ENCODE measurements at regions not wholly inside any gene's neighbourhood (a gene's known extent, or its start where the extent isn't known, plus 50 kb on each side); places are given as distances from the start of the nearest gene placed in this dataset.
A peak's percentile ranks its signal among the peaks of the same experiment; 100 is the strongest.
"Not testable (repeated sequence)": the region's sequence is repeated elsewhere in the genome, so short reads cannot be mapped to it uniquely, and the experiment has no call there.

GRCh38 chr13:22883262-22883840 is 297.4 kb upstream of the SGCG start:
- H4K8ac ChIP-seq (ENCODE audit: low read depth, low read length) = no peak overlapping the region
- no peak overlapping the region for H4K5ac ChIP-seq (ENCODE audit: low read length)
- peak overlapping the region; percentile 61 for H3K18ac ChIP-seq (ENCODE audit: low read length)
- H3K27me3 ChIP-seq (ENCODE audit: insufficient read depth, low read length, poor library complexity) = no peaks in the 10 kb centered on the region
- WGBS (ENCODE audit: extremely low coverage, insufficient coverage, low lambda C conversion rate) = no CpG with 5 or more reads among the region's 7 CpGs
- DNase-seq = no peak
- no peak overlapping the region for H3K4me2 ChIP-seq (ENCODE audit: low read length)
- H3K27ac ChIP-seq (ENCODE audit: low read depth, low read length) = peak overlapping the region; percentile 51
- H3K36me3 ChIP-seq (ENCODE audit: control insufficient read depth, insufficient read depth, low read length) = peaks cover 2% of the 10 kb centered on the region
- no peaks in the 10 kb centered on the region for H3K4me1 ChIP-seq (ENCODE audit: control insufficient read depth, low read depth, low read length)
- H2BK120ac ChIP-seq (ENCODE audit: low read depth, low read length) = peak overlapping the region; percentile 78
- H3K9ac ChIP-seq (ENCODE audit: low read length) = no peak overlapping the region
- peak overlapping the region; percentile 86 for H3K4ac ChIP-seq (ENCODE audit: low read depth, low read length)
- H2AK5ac ChIP-seq (ENCODE audit: low read length) = no peak overlapping the region
- no peaks in the 10 kb centered on the region for H3K79me1 ChIP-seq (ENCODE audit: low read length)
- peak overlapping the region; percentile 70 for H3K56ac ChIP-seq (ENCODE audit: low read length)
- H3K79me2 ChIP-seq (ENCODE audit: control insufficient read depth, insufficient read depth, low read length) = no peaks in the 10 kb centered on the region
- H3K4me3 ChIP-seq (ENCODE audit: low read length) = no peak overlapping the region
- no peak overlapping the region for H3K23ac ChIP-seq (ENCODE audit: low read length)
- peak overlapping the region; percentile 89 for H2BK5ac ChIP-seq (ENCODE audit: low read length)
- H2BK15ac ChIP-seq (replicated peaks; ENCODE audit: low read depth) = no peak overlapping the region

GRCh38 chr13:22883956-22884355 is 296.8 kb upstream of the SGCG start:
- Histone ChIP-seq H3K36me3 (ENCODE audit: control insufficient read depth, insufficient read depth, low read length) (peaks cover 2% of the 10 kb centered on the region), H2BK5ac (ENCODE audit: low read length) (peak overlapping the region; percentile 87), H3K27ac (ENCODE audit: low read depth, low read length) (peak overlapping the region; percentile 31), H3K9ac (ENCODE audit: low read length) (no peak overlapping the region), H3K79me1 (ENCODE audit: low read length) (no peaks in the 10 kb centered on the region), H3K18ac (ENCODE audit: low read length) (no peak overlapping the region), H2AK5ac (ENCODE audit: low read length) (peak overlapping the region; percentile 45), H3K4ac (ENCODE audit: low read depth, low read length) (peak overlapping the region; percentile 95), H4K8ac (ENCODE audit: low read depth, low read length) (no peak overlapping the region), H3K4me2 (ENCODE audit: low read length) (no peak overlapping the region), H4K5ac (ENCODE audit: low read length) (no peak overlapping the region), H3K56ac (ENCODE audit: low read length) (peak overlapping the region; percentile 56), H3K4me1 (ENCODE audit: control insufficient read depth, low read depth, low read length) (no peaks in the 10 kb centered on the region), H3K27me3 (ENCODE audit: insufficient read depth, low read length, poor library complexity) (no peaks in the 10 kb centered on the region), H3K79me2 (ENCODE audit: control insufficient read depth, insufficient read depth, low read length) (no peaks in the 10 kb centered on the region), H2BK15ac (replicated peaks; ENCODE audit: low read depth) (no peak overlapping the region), H2BK120ac (ENCODE audit: low read depth, low read length) (no peak overlapping the region), H3K23ac (ENCODE audit: low read length) (no peak overlapping the region), H3K4me3 (ENCODE audit: low read length) (no peak overlapping the region)
- DNase-seq = no peak
- WGBS (ENCODE audit: extremely low coverage, insufficient coverage, low lambda C conversion rate) = no CpG with 5 or more reads among the region's 17 CpGs

DNA sequence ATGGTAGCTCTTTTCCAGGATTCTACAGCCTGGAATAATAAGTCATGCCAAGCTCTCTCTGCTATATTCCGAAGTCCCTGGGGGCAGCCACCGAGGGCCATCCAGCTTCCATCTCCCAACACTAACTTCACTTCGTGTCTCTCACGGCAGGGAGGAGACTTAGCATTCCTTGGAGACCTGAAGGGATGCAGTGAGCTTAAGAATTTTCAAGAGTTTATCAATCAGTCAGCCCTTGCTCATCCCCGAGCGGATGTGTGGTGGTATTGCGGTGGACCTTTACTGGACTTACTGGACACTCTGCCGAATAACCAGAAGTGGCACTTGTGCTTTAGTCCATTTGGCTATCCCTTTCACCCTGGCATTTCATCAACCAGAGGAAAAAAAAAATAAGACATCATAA is 294.7 kb upstream of the SGCG start:
- DNase-seq; H3K79me2 ChIP-seq (ENCODE audit: control insufficient read depth, insufficient read depth, low read length); H3K36me3 ChIP-seq (ENCODE audit: control insufficient read depth, insufficient read depth, low read length); H3K9ac ChIP-seq (ENCODE audit: low read length); H2BK120ac ChIP-seq (ENCODE audit: low read depth, low read length); H3K4me3 ChIP-seq (ENCODE audit: low read length); H3K18ac ChIP-seq (ENCODE audit: low read length); H3K27me3 ChIP-seq (ENCODE audit: insufficient read depth, low read length, poor library complexity); H3K23ac ChIP-seq (ENCODE audit: low read length); H4K8ac ChIP-seq (ENCODE audit: low read depth, low read length); H3K27ac ChIP-seq (ENCODE audit: low read depth, low read length); H3K79me1 ChIP-seq (ENCODE audit: low read length); H3K4me2 ChIP-seq (ENCODE audit: low read length); H2BK5ac ChIP-seq (ENCODE audit: low read length); H2BK15ac ChIP-seq (replicated peaks; ENCODE audit: low read depth); H2AK5ac ChIP-seq (ENCODE audit: low read length); H3K4ac ChIP-seq (ENCODE audit: low read depth, low read length); H4K5ac ChIP-seq (ENCODE audit: low read length); H3K4me1 ChIP-seq (ENCODE audit: control insufficient read depth, low read depth, low read length); H3K56ac ChIP-seq (ENCODE audit: low read length): not testable (repeated sequence)
- no CpG with 5 or more reads among the region's 8 CpGs for WGBS (ENCODE audit: extremely low coverage, insufficient coverage, low lambda C conversion rate)

DNA sequence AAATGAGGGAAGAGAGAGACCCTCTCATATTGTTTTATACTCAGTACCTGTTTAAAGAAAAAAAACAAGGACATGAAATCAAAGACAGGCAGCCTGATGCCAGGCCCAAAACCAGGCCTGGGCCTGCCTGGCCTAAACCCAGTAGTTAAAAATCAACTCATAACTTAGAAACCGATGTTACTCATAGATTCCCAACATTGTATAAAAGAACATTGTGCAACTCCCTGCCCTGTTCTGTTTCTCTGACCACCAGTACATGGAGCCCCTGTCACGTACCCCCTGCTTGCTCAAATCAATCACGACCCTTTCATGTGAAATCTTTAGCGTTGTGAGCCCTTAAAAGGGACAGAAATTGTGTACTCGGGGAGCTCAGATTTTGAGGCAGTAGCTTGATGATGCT is 291.4 kb upstream of the SGCG start:
- H4K5ac ChIP-seq (ENCODE audit: low read length); H3K79me2 ChIP-seq (ENCODE audit: control insufficient read depth, insufficient read depth, low read length); H3K4me2 ChIP-seq (ENCODE audit: low read length); H4K8ac ChIP-seq (ENCODE audit: low read depth, low read length); H2AK5ac ChIP-seq (ENCODE audit: low read length); H2BK15ac ChIP-seq (replicated peaks; ENCODE audit: low read depth); H2BK120ac ChIP-seq (ENCODE audit: low read depth, low read length); H3K56ac ChIP-seq (ENCODE audit: low read length); H3K4me1 ChIP-seq (ENCODE audit: control insufficient read depth, low read depth, low read length); H3K79me1 ChIP-seq (ENCODE audit: low read length); H3K23ac ChIP-seq (ENCODE audit: low read length); H2BK5ac ChIP-seq (ENCODE audit: low read length); H3K9ac ChIP-seq (ENCODE audit: low read length); H3K18ac ChIP-seq (ENCODE audit: low read length); H3K4me3 ChIP-seq (ENCODE audit: low read length); H3K36me3 ChIP-seq (ENCODE audit: control insufficient read depth, insufficient read depth, low read length); H3K27me3 ChIP-seq (ENCODE audit: insufficient read depth, low read length, poor library complexity); DNase-seq; H3K27ac ChIP-seq (ENCODE audit: low read depth, low read length): not testable (repeated sequence)
- WGBS (ENCODE audit: extremely low coverage, insufficient coverage, low lambda C conversion rate) = no CpG with 5 or more reads among the region's 5 CpGs
- H3K4ac ChIP-seq (ENCODE audit: low read depth, low read length) = peak overlapping the region; percentile 31

GRCh38 chr13:22893204-22893603 is 287.6 kb upstream of the SGCG start:
- Histone ChIP-seq H4K5ac (ENCODE audit: low read length) (no peak overlapping the region), H2AK5ac (ENCODE audit: low read length) (peak overlapping the region; percentile 51), H2BK15ac (replicated peaks; ENCODE audit: low read depth) (no peak overlapping the region), H3K4me3 (ENCODE audit: low read length) (no peak overlapping the region), H3K4me2 (ENCODE audit: low read length) (no peak overlapping the region), H3K79me1 (ENCODE audit: low read length) (no peaks in the 10 kb centered on the region), H3K79me2 (ENCODE audit: control insufficient read depth, insufficient read depth, low read length) (no peaks in the 10 kb centered on the region), H3K23ac (ENCODE audit: low read length) (no peak overlapping the region), H3K18ac (ENCODE audit: low read length) (peak overlapping the region; percentile 15), H3K27me3 (ENCODE audit: insufficient read depth, low read length, poor library complexity) (no peaks in the 10 kb centered on the region), H2BK120ac (ENCODE audit: low read depth, low read length) (peak overlapping the region; percentile 95), H4K8ac (ENCODE audit: low read depth, low read length) (no peak overlapping the region), H3K36me3 (ENCODE audit: control insufficient read depth, insufficient read depth, low read length) (no peaks in the 10 kb centered on the region), H3K9ac (ENCODE audit: low read length) (no peak overlapping the region), H3K56ac (ENCODE audit: low read length) (peak overlapping the region; percentile 74), H3K4me1 (ENCODE audit: control insufficient read depth, low read depth, low read length) (peaks cover 3% of the 10 kb centered on the region), H3K27ac (ENCODE audit: low read depth, low read length) (peak overlapping the region; percentile 68), H2BK5ac (ENCODE audit: low read length) (peak overlapping the region; percentile 93), H3K4ac (ENCODE audit: low read depth, low read length) (peak overlapping the region; percentile 70)
- no CpG with 5 or more reads among the region's 4 CpGs for WGBS (ENCODE audit: extremely low coverage, insufficient coverage, low lambda C conversion rate)
- peak; percentile 16 for DNase-seq

- no peak overlapping the region for H3K27ac ChIP-seq (ENCODE audit: low read depth, low read length)
- no peak overlapping the region for H2BK15ac ChIP-seq (replicated peaks; ENCODE audit: low read depth)
Measured at GRCh38 chr13:22893777-22894176, 287.0 kb upstream of the SGCG start.

More at GRCh38 chr13:22893777-22894176, 287.0 kb upstream of the SGCG start:
- Histone ChIP-seq H3K18ac (ENCODE audit: low read length) (no peak overlapping the region), H2BK5ac (ENCODE audit: low read length) (no peak overlapping the region), H3K4me1 (ENCODE audit: control insufficient read depth, low read depth, low read length) (peaks cover 3% of the 10 kb centered on the region), H4K5ac (ENCODE audit: low read length) (no peak overlapping the region), H3K27me3 (ENCODE audit: insufficient read depth, low read length, poor library complexity) (no peaks in the 10 kb centered on the region), H3K36me3 (ENCODE audit: control insufficient read depth, insufficient read depth, low read length) (no peaks in the 10 kb centered on the region), H4K8ac (ENCODE audit: low read depth, low read length) (no peak overlapping the region), H3K4me3 (ENCODE audit: low read length) (no peak overlapping the region), H3K4ac (ENCODE audit: low read depth, low read length) (no peak overlapping the region), H3K56ac (ENCODE audit: low read length) (peak overlapping the region; percentile 74), H3K4me2 (ENCODE audit: low read length) (no peak overlapping the region), H3K9ac (ENCODE audit: low read length) (no peak overlapping the region), H3K79me2 (ENCODE audit: control insufficient read depth, insufficient read depth, low read length) (no peaks in the 10 kb centered on the region), H3K23ac (ENCODE audit: low read length) (no peak overlapping the region), H3K79me1 (ENCODE audit: low read length) (no peaks in the 10 kb centered on the region), H2AK5ac (ENCODE audit: low read length) (no peak overlapping the region), H2BK120ac (ENCODE audit: low read depth, low read length) (peak overlapping the region; percentile 95)
- DNase-seq = no peak
- no CpG with 5 or more reads among the region's 2 CpGs for WGBS (ENCODE audit: extremely low coverage, insufficient coverage, low lambda C conversion rate)
